Tongue (tissue), 1 donor: ENCODE measurements at regions not wholly inside any gene's neighbourhood (a gene's known extent, or its start where the extent isn't known, plus 50 kb on each side); places are given as distances from the start of the nearest gene placed in this dataset.
"Not testable (repeated sequence)": the region's sequence is repeated elsewhere in the genome, so short reads cannot be mapped to it uniquely, and the experiment has no call there.

Experiments used
- DNase-seq: peaks from one replicate; pipeline ENCODE4 v3.0.0-alpha.2; 2015

DNA sequence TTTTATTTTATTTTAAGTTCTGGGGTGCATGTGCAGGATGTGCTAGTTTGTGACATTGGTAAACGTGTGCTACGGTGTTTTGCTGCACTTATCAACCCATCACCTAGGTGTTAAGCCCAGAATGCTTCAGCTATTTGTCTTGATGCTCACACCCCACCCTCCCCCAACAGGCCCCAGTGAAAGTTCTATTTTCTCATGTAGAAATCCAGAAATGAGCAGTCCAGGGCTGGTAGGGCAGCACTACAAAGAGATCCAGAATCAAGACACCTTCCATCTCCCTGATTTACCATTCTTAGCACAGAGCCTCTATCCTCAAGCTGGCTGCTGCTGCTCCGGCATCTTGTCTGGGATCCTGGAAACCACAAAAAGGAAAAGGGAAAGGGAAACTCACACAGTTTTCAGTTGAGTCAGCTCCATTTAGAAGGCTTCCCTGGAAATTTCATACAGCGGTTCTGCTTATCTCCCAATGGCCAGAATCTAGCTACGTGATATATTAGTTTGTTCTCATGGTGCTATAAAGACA is 85.4 kb upstream of the SMARCA2 start:
- no peak for DNase-seq

DNA sequence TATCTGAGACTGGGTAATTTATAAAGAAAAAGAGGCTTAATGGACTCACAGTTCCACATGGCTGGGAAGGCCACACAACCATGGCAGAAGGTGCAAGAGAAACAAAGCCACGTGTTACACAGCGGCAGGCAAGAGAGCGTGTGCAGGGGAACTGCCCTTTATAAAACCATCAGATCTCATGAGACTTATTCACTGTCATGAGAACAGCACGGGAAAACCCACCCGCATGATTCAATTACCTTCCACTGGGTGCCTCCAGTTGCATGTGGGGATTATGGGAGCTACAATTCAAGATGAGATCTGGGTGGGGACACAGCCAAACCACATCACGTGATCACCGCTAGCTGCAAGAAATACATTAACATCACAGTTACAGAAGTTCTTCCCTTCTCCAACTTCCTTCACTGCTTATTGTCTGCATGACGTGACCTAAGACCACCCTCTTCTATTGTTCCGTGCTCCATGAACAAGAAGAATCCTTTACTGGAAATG is 84.9 kb upstream of the SMARCA2 start:
- DNase-seq, result not testable (repeated sequence)

DNA sequence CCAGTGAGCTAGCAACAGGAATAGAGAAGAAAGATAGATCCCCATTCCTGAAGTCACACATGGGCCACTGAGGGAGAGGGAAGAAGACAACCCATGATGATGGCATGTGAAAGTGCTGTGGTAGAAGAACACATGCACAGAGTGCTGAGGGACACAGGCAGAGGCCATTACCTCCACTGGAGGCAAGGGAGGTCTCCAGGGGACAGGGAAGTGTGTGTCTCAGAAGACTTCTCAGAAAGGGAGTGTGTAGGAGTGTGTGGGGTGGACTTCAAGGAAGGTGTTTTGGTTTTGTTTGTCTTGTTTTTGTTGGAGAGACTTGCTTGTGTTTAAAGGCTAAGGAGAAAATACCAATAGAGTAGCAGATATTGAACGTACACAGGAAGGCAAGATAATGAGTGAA is 77.0 kb upstream of the SMARCA2 start:
- no peak for DNase-seq

- DNase-seq, result no peak
Observed at GRCh38 chr9:1938675-1939170, 76.4 kb upstream of the SMARCA2 start.

GRCh38 chr9:1939466-1939865 is 75.7 kb upstream of the SMARCA2 start:
- no peak for DNase-seq

- no peak for DNase-seq
Observed at GRCh38 chr9:1939926-1940368, 75.2 kb upstream of the SMARCA2 start.

DNA sequence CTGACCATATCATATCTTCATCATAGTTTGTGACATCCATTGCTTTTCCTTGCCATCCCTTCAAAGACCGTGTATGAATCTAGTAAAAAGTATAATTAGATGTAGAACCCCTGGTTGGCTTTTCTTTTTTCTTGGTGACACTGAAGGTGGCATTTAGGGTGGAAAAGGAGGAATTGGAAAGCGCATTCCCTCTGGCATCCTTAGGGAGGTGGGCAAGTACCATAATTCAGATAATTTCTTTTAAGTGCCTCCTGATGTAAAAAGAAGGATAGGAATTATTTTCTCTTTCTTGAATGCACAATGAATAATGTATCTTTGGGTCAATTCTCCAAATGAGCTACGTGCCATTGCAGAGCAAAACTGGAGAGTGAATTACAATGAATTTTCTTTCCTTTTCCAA is 73.2 kb upstream of the SMARCA2 start:
- no peak for DNase-seq

GRCh38 chr9:1946526-1947283 is 68.4 kb upstream of the SMARCA2 start:
- DNase-seq, result no peak

DNA sequence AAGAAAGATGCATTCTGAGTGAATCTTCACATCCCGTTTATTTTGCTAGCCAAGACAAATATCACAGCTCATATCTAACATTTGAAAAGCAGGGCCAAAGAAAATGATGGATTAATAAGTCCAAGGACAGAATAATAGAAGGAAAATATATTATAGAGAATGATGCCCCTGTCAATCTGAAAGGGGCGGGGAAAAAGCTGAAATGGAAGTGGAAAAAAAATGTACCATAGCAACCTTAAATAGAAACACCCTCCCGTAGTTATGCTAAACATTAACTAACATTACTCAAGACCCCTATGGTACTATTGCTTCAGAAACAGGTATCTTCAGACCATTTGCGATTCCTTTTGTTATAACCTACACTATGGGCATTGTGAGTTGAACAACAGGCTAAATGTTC is 67.7 kb upstream of the SMARCA2 start:
- no peak for DNase-seq

- no peak for DNase-seq
Observed at GRCh38 chr9:1948541-1948940, 66.6 kb upstream of the SMARCA2 start.

DNA sequence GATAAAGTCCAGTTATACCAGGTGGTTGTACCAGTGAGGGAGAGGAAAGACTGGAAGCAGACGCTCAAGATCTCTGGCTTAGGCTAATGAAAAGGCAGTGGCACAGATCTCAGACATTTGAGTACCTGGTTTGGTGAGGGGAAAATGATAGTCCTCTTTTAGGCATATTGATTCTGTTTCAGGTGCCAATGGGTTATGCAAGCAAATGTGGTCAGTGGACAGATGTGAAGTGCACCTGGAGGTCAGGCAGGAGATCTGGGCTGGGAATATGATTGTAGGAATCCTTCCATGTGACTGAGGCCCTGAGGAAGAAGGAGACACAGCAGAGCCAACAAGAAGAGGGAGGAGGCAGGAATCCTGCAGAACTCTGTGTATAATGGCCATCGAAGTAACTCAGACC is 63.7 kb upstream of the SMARCA2 start:
- no peak for DNase-seq

DNA sequence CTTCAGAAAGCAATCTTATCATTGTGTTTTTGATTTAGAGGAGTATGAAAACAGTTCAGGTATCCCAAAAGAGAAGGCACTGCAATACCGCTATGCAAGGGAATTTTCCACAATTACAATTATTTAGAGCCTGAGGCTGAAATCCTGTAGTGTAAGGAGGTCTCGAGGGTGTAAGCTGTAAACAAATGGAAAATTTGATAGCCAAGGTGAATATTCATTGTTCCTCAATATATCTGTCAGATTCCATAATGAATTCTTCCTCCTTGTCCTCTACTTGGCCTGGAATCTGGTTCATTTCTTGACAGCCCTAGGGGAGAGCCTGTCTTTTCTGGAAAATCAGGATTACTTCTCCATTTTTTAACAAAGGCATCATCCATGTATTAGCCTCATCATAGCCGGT is 63.1 kb upstream of the SMARCA2 start:
- DNase-seq, result no peak

- no peak for DNase-seq
Observed at GRCh38 chr9:1954238-1954637, 60.9 kb upstream of the SMARCA2 start.

GRCh38 chr9:1956958-1957357 is 58.2 kb upstream of the SMARCA2 start:
- DNase-seq, result no peak

- no peak for DNase-seq
Observed at GRCh38 chr9:1957856-1958255, 57.3 kb upstream of the SMARCA2 start.

DNA sequence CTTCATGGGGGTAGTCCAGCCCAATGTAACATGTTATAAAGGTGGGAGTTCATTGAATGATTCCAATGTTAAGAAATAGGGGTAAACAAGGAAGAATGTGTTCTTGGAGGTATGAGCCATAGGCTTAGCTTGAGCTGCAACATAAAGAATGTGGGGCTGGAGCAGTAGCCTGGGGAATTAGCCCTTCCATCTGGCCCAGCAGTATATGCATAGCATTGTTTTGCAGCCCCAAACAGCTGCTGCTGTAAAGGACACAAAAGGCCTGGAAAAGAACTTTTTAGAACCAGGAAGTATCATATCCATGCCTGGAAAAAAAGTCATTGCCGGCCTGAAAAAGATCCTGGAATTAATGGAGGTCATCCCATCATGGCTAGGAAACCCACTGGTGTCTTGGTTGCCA is 55.8 kb upstream of the SMARCA2 start:
- peak; percentile 63 for DNase-seq

GRCh38 chr9:1960342-1961042 is 54.7 kb upstream of the SMARCA2 start:
- DNase-seq, result peak; percentile 69

DNA sequence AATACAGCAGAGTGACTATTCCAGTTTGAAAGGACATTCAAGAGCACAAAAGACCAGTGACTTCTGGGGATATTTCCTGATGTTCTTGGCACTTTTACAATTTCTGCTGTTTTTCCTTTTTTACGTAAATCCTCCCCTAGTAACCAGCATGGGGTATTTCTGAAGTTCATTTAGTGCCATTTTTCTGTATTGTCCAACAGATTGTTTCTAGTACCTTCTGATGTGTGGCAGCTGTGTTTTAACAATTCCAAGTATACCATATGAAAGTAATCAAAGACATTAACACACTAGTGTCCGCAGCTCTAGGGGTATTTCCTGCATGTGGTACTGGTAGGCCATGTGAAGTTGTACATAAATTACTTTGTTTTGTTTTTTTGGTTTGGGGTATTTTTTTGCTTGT is 53.0 kb upstream of the SMARCA2 start:
- peak; percentile 55 for DNase-seq

DNA sequence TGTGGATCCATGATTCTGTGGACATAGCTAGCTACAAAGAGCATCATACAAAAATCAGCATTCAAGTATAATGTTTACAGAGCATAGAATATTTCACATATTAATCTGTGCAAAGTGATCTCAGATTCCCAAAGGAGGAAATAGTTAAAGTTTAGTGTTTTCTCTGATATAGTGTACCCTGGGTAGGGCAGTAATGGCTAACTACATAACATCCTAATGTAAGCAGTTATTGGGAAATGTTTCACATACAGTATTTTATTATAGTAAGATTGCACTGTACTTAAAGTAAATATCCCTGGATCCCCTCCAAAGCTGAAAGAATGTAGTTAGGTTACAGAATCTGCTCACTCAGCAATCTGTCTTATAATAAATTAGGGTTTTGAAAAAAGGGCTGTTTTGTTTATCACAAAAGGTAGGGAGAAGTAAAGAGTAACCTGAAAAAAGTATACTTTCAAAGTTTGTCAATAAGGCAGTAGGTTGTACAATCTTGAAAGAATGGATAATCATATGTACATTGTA is 52.5 kb upstream of the SMARCA2 start:
- DNase-seq, result no peak

GRCh38 chr9:1964093-1964492 is 51.1 kb upstream of the SMARCA2 start:
- peak; percentile 52 for DNase-seq
